GM18858 (cell line): ENCODE measurements at regions not wholly inside any gene's neighbourhood (a gene's known extent, or its start where the extent isn't known, plus 50 kb on each side); places are given as distances from the start of the nearest gene placed in this dataset.
"Not testable (repeated sequence)": the region's sequence is repeated elsewhere in the genome, so short reads cannot be mapped to it uniquely, and the experiment has no call there.

Experiments
- ATAC-seq: cut with Tn5 transposase; IDR thresholded peaks from one replicate; pipeline ENCODE4 v1.9.1; 2021; ENCODE audit not compliant: unreplicated experiment

GRCh38 chr7:113320419-113320818 lies 202.1 kb upstream of the SMIM30 start:
- no peak for ATAC-seq

GRCh38 chr7:113314594-113314993 lies 196.2 kb upstream of the SMIM30 start:
- ATAC-seq, result no peak

- no peak for ATAC-seq
Measured at GRCh38 chr7:113308399-113308798, 190.0 kb upstream of the SMIM30 start.

GRCh38 chr7:113307147-113307546 lies 188.8 kb upstream of the SMIM30 start:
- no peak for ATAC-seq

GRCh38 chr7:113306302-113306701 lies 187.9 kb upstream of the SMIM30 start:
- no peak for ATAC-seq

- no peak for ATAC-seq
Measured at GRCh38 chr7:113304104-113304503, 185.8 kb upstream of the SMIM30 start.

GRCh38 chr7:113303388-113303787 lies 185.0 kb upstream of the SMIM30 start:
- ATAC-seq, result not testable (repeated sequence)

- no peak for ATAC-seq
Measured at GRCh38 chr7:113301983-113302382, 183.6 kb upstream of the SMIM30 start.

GRCh38 chr7:113301141-113301540 lies 182.8 kb upstream of the SMIM30 start:
- ATAC-seq, result no peak

- ATAC-seq, result no peak
Measured at GRCh38 chr7:113299748-113300147, 181.4 kb upstream of the SMIM30 start.

GRCh38 chr7:113298501-113298900 lies 180.1 kb upstream of the SMIM30 start:
- no peak for ATAC-seq

GRCh38 chr7:113294750-113295149 lies 176.4 kb upstream of the SMIM30 start:
- ATAC-seq, result no peak

GRCh38 chr7:113292105-113292504 lies 173.8 kb upstream of the SMIM30 start:
- no peak for ATAC-seq

- no peak for ATAC-seq
Measured at GRCh38 chr7:113291058-113291457, 172.7 kb upstream of the SMIM30 start.

GRCh38 chr7:113289140-113289740 lies 170.9 kb upstream of the SMIM30 start:
- peak; percentile 66 for ATAC-seq

- ATAC-seq, result no peak
Measured at GRCh38 chr7:113285411-113285810, 167.1 kb upstream of the SMIM30 start.

- ATAC-seq, result no peak
Measured at GRCh38 chr7:113283861-113284260, 165.5 kb upstream of the SMIM30 start.

GRCh38 chr7:113282875-113283274 lies 164.5 kb upstream of the SMIM30 start:
- no peak for ATAC-seq

GRCh38 chr7:113281223-113281622 lies 162.9 kb upstream of the SMIM30 start:
- no peak for ATAC-seq

- no peak for ATAC-seq
Measured at GRCh38 chr7:113279256-113279655, 160.9 kb upstream of the SMIM30 start.

- ATAC-seq, result no peak
Measured at GRCh38 chr7:113270790-113271189, 152.4 kb upstream of the SMIM30 start.

- ATAC-seq, result not testable (repeated sequence)
Measured at GRCh38 chr7:113269592-113269991, 151.2 kb upstream of the SMIM30 start.

GRCh38 chr7:113268757-113269156 lies 150.4 kb upstream of the SMIM30 start:
- no peak for ATAC-seq
